CD4-positive, alpha-beta T cell treated with Interleukin-15 for 4 hours (primary cell): ENCODE measurements at regions not wholly inside any gene's neighbourhood (a gene's known extent, or its start where the extent isn't known, plus 50 kb on each side); places are given as distances from the start of the nearest gene placed in this dataset.

Experiments used
- DNase-seq: peaks from one replicate; pipeline ENCODE4 v3.0.0-alpha.2; 2020; ENCODE audit warnings: low spot score

GRCh38 chr11:129590753-129591475 lies 215.3 kb downstream of the BARX2 start:
- DNase-seq, result no peak

- DNase-seq, result no peak
Measured at GRCh38 chr11:129591527-129591926, 215.9 kb downstream of the BARX2 start.

GRCh38 chr11:129592191-129592590 lies 216.5 kb downstream of the BARX2 start:
- no peak for DNase-seq

- DNase-seq, result no peak
Measured at GRCh38 chr11:129593098-129593497, 217.4 kb downstream of the BARX2 start.

GRCh38 chr11:129595038-129595962 lies 219.7 kb downstream of the BARX2 start:
- no peak for DNase-seq

GRCh38 chr11:129596351-129596750 lies 219.3 kb upstream of the TMEM45B start:
- no peak for DNase-seq

GRCh38 chr11:129598378-129598777 lies 217.3 kb upstream of the TMEM45B start:
- no peak for DNase-seq

GRCh38 chr11:129605815-129606214 lies 209.8 kb upstream of the TMEM45B start:
- no peak for DNase-seq

GRCh38 chr11:129608711-129609110 lies 206.9 kb upstream of the TMEM45B start:
- no peak for DNase-seq

GRCh38 chr11:129610125-129610524 lies 205.5 kb upstream of the TMEM45B start:
- DNase-seq, result no peak

- DNase-seq, result no peak
Measured at GRCh38 chr11:129610545-129610944, 205.1 kb upstream of the TMEM45B start.

GRCh38 chr11:129611661-129612446 lies 203.8 kb upstream of the TMEM45B start:
- DNase-seq, result no peak

GRCh38 chr11:129612447-129612961 lies 203.1 kb upstream of the TMEM45B start:
- no peak for DNase-seq

- DNase-seq, result no peak
Measured at GRCh38 chr11:129613071-129613470, 202.6 kb upstream of the TMEM45B start.

- no peak for DNase-seq
Measured at GRCh38 chr11:129614256-129614944, 201.2 kb upstream of the TMEM45B start.

- no peak for DNase-seq
Measured at GRCh38 chr11:129618046-129618569, 197.5 kb upstream of the TMEM45B start.

- DNase-seq, result no peak
Measured at GRCh38 chr11:129620237-129621104, 195.2 kb upstream of the TMEM45B start.

- DNase-seq, result no peak
Measured at GRCh38 chr11:129625930-129626329, 189.7 kb upstream of the TMEM45B start.

- DNase-seq, result no peak
Measured at GRCh38 chr11:129631201-129631600, 184.4 kb upstream of the TMEM45B start.

GRCh38 chr11:129636926-129637325 lies 178.7 kb upstream of the TMEM45B start:
- DNase-seq, result no peak
